NT2/D1 (cell line): ENCODE measurements at regions not wholly inside any gene's neighbourhood (a gene's known extent, or its start where the extent isn't known, plus 50 kb on each side); places are given as distances from the start of the nearest gene placed in this dataset.

Source experiments
- DNase-seq: peaks from one replicate; pipeline ENCODE4 v3.0.0-alpha.2; 2011; ENCODE audit warnings: low read depth, low spot score
- H3K27me3 ChIP-seq: 2 replicates; pipeline ENCODE4 v1.6.0; 2011; ENCODE audit warnings: mild to moderate bottlenecking; ENCODE audit not compliant: insufficient read length, insufficient read depth
- H3K36me3 ChIP-seq: 2 replicates; pipeline ENCODE4 v1.6.1; 2011; ENCODE audit warnings: mild to moderate bottlenecking, low read length, mixed read lengths; ENCODE audit not compliant: insufficient read depth, insufficient read length
- H3K4me1 ChIP-seq: 2 replicates; pipeline ENCODE4 v1.5.1; 2011; ENCODE audit not compliant: insufficient read depth, insufficient read length
- H3K4me3 ChIP-seq: 2 replicates; pipeline ENCODE4 v1.5.1; 2011; ENCODE audit warnings: low read depth; ENCODE audit not compliant: insufficient read length
- H3K9ac ChIP-seq: 2 replicates; pipeline ENCODE4 v1.6.0; 2011; ENCODE audit warnings: low read depth; ENCODE audit not compliant: insufficient read length
- H3K9me3 ChIP-seq: 2 replicates; pipeline ENCODE4 v1.5.1; 2011; ENCODE audit warnings: mild to moderate bottlenecking, low read length; ENCODE audit not compliant: insufficient read depth
- SUZ12 ChIP-seq: IDR thresholded peaks from 2 replicates; pipeline ENCODE4 v1.6.1; 2011; ENCODE audit not compliant: insufficient read length, insufficient read depth; ENCODE audit errors: extremely low read depth
- YY1 ChIP-seq: IDR thresholded peaks from 2 replicates; pipeline ENCODE4 v1.6.1; 2011; ENCODE audit not compliant: insufficient read length, insufficient read depth
- ZNF274 ChIP-seq: IDR thresholded peaks from 2 replicates; pipeline ENCODE4 v1.6.1; 2011; ENCODE audit warnings: mild to moderate bottlenecking, low read depth, low read length

DNA sequence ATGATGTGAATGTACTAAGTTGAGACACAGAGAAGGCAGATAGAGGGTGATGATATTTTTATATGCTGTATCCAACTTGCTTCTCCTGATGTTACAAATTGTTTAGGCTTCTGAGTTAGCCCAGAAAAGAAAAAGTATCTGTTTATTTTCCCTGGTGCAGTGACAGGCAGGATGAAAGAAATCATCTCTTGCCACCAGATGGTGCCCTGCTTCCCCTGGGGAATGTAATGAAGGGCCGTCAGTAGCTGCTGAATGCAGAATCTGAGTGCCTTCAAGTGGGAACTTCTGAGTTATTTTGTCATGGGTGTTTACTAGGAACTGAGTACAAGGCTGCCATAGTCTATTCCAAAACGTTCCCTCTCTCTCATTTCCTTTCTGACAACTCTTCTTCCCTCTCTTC, 525.6 kb downstream of the MBD2 start:
- TF ChIP-seq ZNF274 = no peak
- TF ChIP-seq YY1 = no peak
- TF ChIP-seq SUZ12 = no peak
- Histone ChIP-seq H3K9me3 (no peaks in the 10 kb centered on the region), H3K9ac (no peak overlapping the region), H3K4me1 (no peaks in the 10 kb centered on the region), H3K27me3 (no peaks in the 10 kb centered on the region), H3K36me3 (no peaks in the 10 kb centered on the region), H3K4me3 (no peak overlapping the region)
- peak; percentile 20 for DNase-seq

- DNase-seq = no peak
Measured at GRCh38 chr18:53689886-53690285, 534.6 kb downstream of the MBD2 start.

DNA sequence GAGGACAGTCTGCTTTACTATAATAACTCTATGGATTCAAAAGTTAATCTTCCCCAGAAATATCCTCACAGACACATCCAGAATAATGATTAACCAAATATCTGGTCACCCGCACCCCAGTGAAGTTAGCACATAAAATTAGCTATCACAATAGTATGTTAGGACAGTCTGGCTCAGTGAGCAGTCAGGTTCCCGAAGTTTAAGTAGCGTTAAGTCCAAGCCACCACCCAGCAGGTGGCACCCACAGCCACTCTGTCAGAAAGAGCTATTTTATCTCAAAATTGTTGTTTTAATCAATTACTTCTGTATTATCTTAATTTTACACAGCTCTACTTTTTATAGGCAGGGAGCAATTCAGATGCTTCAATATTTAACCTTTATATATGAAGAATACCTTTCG, 537.5 kb downstream of the MBD2 start:
- Histone ChIP-seq H3K4me3 (no peak overlapping the region), H3K4me1 (no peaks in the 10 kb centered on the region), H3K36me3 (no peaks in the 10 kb centered on the region), H3K27me3 (no peaks in the 10 kb centered on the region), H3K9me3 (no peaks in the 10 kb centered on the region), H3K9ac (no peak overlapping the region)
- no peak for TF ChIP-seq YY1
- TF ChIP-seq SUZ12 = no peak
- no peak for TF ChIP-seq ZNF274
- DNase-seq = no peak

More at GRCh38 chr18:53689886-53690285, 534.6 kb downstream of the MBD2 start:
- Histone ChIP-seq H3K9me3 (no peaks in the 10 kb centered on the region), H3K36me3 (no peaks in the 10 kb centered on the region), H3K27me3 (no peaks in the 10 kb centered on the region), H3K4me1 (no peaks in the 10 kb centered on the region), H3K9ac (no peak overlapping the region), H3K4me3 (no peak overlapping the region)
- TF ChIP-seq SUZ12 (no peak), YY1 (no peak), ZNF274 (no peak)

DNA sequence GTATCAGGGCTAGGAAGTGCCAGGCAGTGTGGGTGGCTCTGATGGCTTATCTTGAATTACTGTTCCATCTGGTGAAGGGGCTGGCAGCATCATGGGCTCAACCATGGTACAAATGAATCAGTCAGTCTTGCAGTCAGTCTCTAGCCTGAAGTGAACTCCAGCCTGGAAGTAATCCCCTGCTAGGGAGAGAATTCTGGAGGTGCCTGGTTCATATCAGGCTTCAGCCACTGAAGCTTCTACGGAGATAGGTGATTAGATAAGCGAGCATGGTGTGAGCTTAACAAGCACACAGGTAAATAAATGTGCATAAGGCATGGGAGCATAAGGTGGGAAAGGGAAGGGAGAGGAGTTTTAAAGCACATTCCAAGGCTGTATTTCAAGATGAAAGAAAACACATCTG, 541.7 kb downstream of the MBD2 start:
- no peak for DNase-seq
- TF ChIP-seq SUZ12 = no peak
- TF ChIP-seq YY1 = no peak
- no peak for TF ChIP-seq ZNF274

GRCh38 chr18:53677480-53677879, 547.0 kb downstream of the MBD2 start:
- Histone ChIP-seq H3K4me1 (no peaks in the 10 kb centered on the region), H3K36me3 (no peaks in the 10 kb centered on the region), H3K9ac (no peak overlapping the region), H3K4me3 (no peak overlapping the region), H3K9me3 (no peaks in the 10 kb centered on the region), H3K27me3 (no peaks in the 10 kb centered on the region)
- TF ChIP-seq YY1 = no peak
- TF ChIP-seq ZNF274 = no peak
- TF ChIP-seq SUZ12 = no peak
- no peak for DNase-seq

More for the DNA sequence above, 541.7 kb downstream of the MBD2 start:
- no peaks in the 10 kb centered on the region for H3K4me1 ChIP-seq
- no peak overlapping the region for H3K9ac ChIP-seq
- no peak overlapping the region for H3K4me3 ChIP-seq
- no peaks in the 10 kb centered on the region for H3K36me3 ChIP-seq
- H3K9me3 ChIP-seq = no peaks in the 10 kb centered on the region
- no peaks in the 10 kb centered on the region for H3K27me3 ChIP-seq

DNA sequence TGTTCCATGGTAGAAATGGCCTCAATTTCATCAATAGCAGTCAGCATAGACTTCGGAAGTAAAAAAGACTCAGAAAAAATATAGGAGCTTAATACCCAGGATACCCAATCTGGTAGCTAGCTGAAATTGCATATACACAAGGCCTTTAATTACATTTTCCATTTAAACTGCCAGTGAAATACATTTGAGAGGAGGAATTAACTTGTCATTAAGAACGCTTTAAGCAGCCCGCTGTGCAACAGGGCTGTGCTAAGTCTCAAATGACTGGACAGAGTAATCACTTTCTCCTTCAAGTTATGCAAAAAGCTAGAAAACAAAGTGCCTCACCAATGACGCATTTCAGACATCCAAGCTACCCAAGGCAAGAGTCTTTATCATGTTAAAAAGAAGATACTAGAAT, 558.8 kb downstream of the MBD2 start:
- H3K36me3 ChIP-seq = no peaks in the 10 kb centered on the region
- H3K4me3 ChIP-seq = no peak overlapping the region
- H3K9ac ChIP-seq = no peak overlapping the region
- H3K9me3 ChIP-seq = peaks cover 5% of the 10 kb centered on the region; the same call in 1 of the 2 replicates
- H3K27me3 ChIP-seq = no peaks in the 10 kb centered on the region
- no peaks in the 10 kb centered on the region for H3K4me1 ChIP-seq
- DNase-seq = no peak
- TF ChIP-seq ZNF274 (no peak), SUZ12 (no peak), YY1 (no peak)

GRCh38 chr18:53664575-53664974, 559.9 kb downstream of the MBD2 start:
- no peaks in the 10 kb centered on the region for H3K4me1 ChIP-seq
- H3K9me3 ChIP-seq = peaks cover 5% of the 10 kb centered on the region; the same call in 1 of the 2 replicates
- TF ChIP-seq YY1 = no peak
- no peaks in the 10 kb centered on the region for H3K36me3 ChIP-seq
- H3K9ac ChIP-seq = no peak overlapping the region
- no peak overlapping the region for H3K4me3 ChIP-seq
- DNase-seq = no peak
- no peaks in the 10 kb centered on the region for H3K27me3 ChIP-seq

GRCh38 chr18:53660306-53660705, 564.2 kb downstream of the MBD2 start:
- no peaks in the 10 kb centered on the region for H3K36me3 ChIP-seq
- no peak for DNase-seq
- no peaks in the 10 kb centered on the region for H3K4me1 ChIP-seq
- H3K9ac ChIP-seq = no peak overlapping the region
- TF ChIP-seq SUZ12 (no peak), ZNF274 (no peak), YY1 (no peak)
- peaks cover 5% of the 10 kb centered on the region; the same call in 1 of the 2 replicates for H3K9me3 ChIP-seq
- no peak overlapping the region for H3K4me3 ChIP-seq
- H3K27me3 ChIP-seq = no peaks in the 10 kb centered on the region
